ENCODE measurements at regions not wholly inside any gene's neighbourhood (a gene's known extent, or its start where the extent isn't known, plus 50 kb on each side); places are given as distances from the start of the nearest gene placed in this dataset.
"Not testable (repeated sequence)": the region's sequence is repeated elsewhere in the genome, so short reads cannot be mapped to it uniquely, and the experiment has no call there.

GRCh38 chr4:122973465-122973864 is 51.1 kb upstream of the NUDT6 start:
- DNase-seq (ENCODE audit: low read depth) = no peak

GRCh38 chr4:122976111-122976510 is 53.7 kb upstream of the NUDT6 start:
- no peak for DNase-seq (ENCODE audit: low read depth)

- DNase-seq (ENCODE audit: low read depth) = no peak
These were observed 54.7 kb upstream of the NUDT6 start for GRCh38 chr4:122977103-122977502.

GRCh38 chr4:122978109-122978508 is 55.7 kb upstream of the NUDT6 start:
- DNase-seq (ENCODE audit: low read depth) = no peak

- DNase-seq (ENCODE audit: low read depth) = no peak
These were observed 56.4 kb upstream of the NUDT6 start for GRCh38 chr4:122978789-122979188.

GRCh38 chr4:122980860-122981259 is 58.5 kb upstream of the NUDT6 start:
- no peak for DNase-seq (ENCODE audit: low read depth)

- DNase-seq (ENCODE audit: low read depth) = no peak
These were observed 66.3 kb upstream of the NUDT6 start for GRCh38 chr4:122988696-122989095.

- no peak for DNase-seq (ENCODE audit: low read depth)
These were observed 68.5 kb upstream of the NUDT6 start for GRCh38 chr4:122990891-122991290.

- peak; percentile 61 for DNase-seq (ENCODE audit: low read depth)
These were observed 69.7 kb upstream of the NUDT6 start for GRCh38 chr4:122992057-122992456.

GRCh38 chr4:122992641-122993040 is 70.2 kb upstream of the NUDT6 start:
- DNase-seq (ENCODE audit: low read depth) = no peak

GRCh38 chr4:122996350-122996749 is 74.0 kb upstream of the NUDT6 start:
- no peak for DNase-seq (ENCODE audit: low read depth)

- DNase-seq (ENCODE audit: low read depth) = no peak
These were observed 75.2 kb upstream of the NUDT6 start for GRCh38 chr4:122997463-122998101.

- not testable (repeated sequence) for DNase-seq (ENCODE audit: low read depth)
These were observed 81.7 kb upstream of the NUDT6 start for GRCh38 chr4:123004079-123004478.

GRCh38 chr4:123005126-123005525 is 82.7 kb upstream of the NUDT6 start:
- not testable (repeated sequence) for DNase-seq (ENCODE audit: low read depth)

- no peak for DNase-seq (ENCODE audit: low read depth)
These were observed 85.3 kb upstream of the NUDT6 start for GRCh38 chr4:123007679-123008078.

GRCh38 chr4:123012416-123012815 is 90.0 kb upstream of the NUDT6 start:
- DNase-seq (ENCODE audit: low read depth) = peak; percentile 14

GRCh38 chr4:123014038-123014437 is 91.6 kb upstream of the NUDT6 start:
- peak; percentile 58 for DNase-seq (ENCODE audit: low read depth)

- DNase-seq (ENCODE audit: low read depth) = no peak
These were observed 94.7 kb upstream of the NUDT6 start for GRCh38 chr4:123017078-123017477.

- DNase-seq (ENCODE audit: low read depth) = peak; percentile 89
These were observed 95.4 kb upstream of the NUDT6 start for GRCh38 chr4:123017636-123018395.

- DNase-seq (ENCODE audit: low read depth) = peak; percentile 29
These were observed 96.0 kb upstream of the NUDT6 start for GRCh38 chr4:123018396-123018775.

GRCh38 chr4:123020285-123020684 is 97.9 kb upstream of the NUDT6 start:
- no peak for DNase-seq (ENCODE audit: low read depth)

GRCh38 chr4:123023647-123024046 is 101.2 kb upstream of the NUDT6 start:
- DNase-seq (ENCODE audit: low read depth) = no peak

GRCh38 chr4:123024710-123025109 is 102.3 kb upstream of the NUDT6 start:
- DNase-seq (ENCODE audit: low read depth) = no peak

GRCh38 chr4:123025398-123025797 is 103.0 kb upstream of the NUDT6 start:
- no peak for DNase-seq (ENCODE audit: low read depth)
